Motor neuron (in vitro differentiated cells): ENCODE measurements at regions not wholly inside any gene's neighbourhood (a gene's known extent, or its start where the extent isn't known, plus 50 kb on each side); places are given as distances from the start of the nearest gene placed in this dataset.

ENCODE experiments used
- ATAC-seq, 8 experiments: fragments of 200-7000 bp; cut with Tn5 transposase; replicated peaks in 6 of 8; 2 replicates each; pipeline ENCODE4 v1.8.0; 2021; ENCODE audit warnings: mild to moderate bottlenecking in 8 of 8, moderate library complexity in 8 of 8
- H3K27ac ChIP-seq, 2 donors: fragments of 250-450 bp; sonication (Bioruptor Pico); 2 replicates each; pipeline ENCODE4 v1.9.0; 2021; ENCODE audit warnings: antibody characterized with exemption in 2 of 2, mild to moderate bottlenecking in 2 of 2, moderate library complexity in 1 of 2
- H3K4me1 ChIP-seq, 2 donors: fragments of 250-450 bp; sonication (Bioruptor Pico); replicated peaks in 1 of 2; 2 replicates each; pipeline ENCODE4 v1.6.1; 2021; ENCODE audit warnings: antibody characterized with exemption in 2 of 2, mild to moderate bottlenecking in 2 of 2, moderate library complexity in 1 of 2
- H3K4me3 ChIP-seq, 5 donors: fragments of 250-450 bp; sonication (Bioruptor Pico); 2 replicates each; pipeline ENCODE4 v1.9.0; 2021; ENCODE audit warnings: antibody characterized with exemption in 5 of 5, mild to moderate bottlenecking in 5 of 5, moderate library complexity in 4 of 5
- WGBS, 10 experiments: fragments of 450-650 bp; shearing (Covaris generic); methylation state at CpG; one replicate each; pipeline ENCODE4 v1.0.0; 2022; 5-methylcytosine and 5-hydroxymethylcytosine counted together
- in situ Hi-C, 9 experiments: fragments of 400-800 bp; cut with MboI; loops; one replicate each; pipeline ENCODE4 v1.15.0; 2021; ENCODE audit warnings: low sequenced_read_pairs in 9 of 9, low pct_unique_long_range_greater_than_20kb in 2 of 9; ENCODE audit not compliant: unreplicated experiment in 9 of 9

DNA sequence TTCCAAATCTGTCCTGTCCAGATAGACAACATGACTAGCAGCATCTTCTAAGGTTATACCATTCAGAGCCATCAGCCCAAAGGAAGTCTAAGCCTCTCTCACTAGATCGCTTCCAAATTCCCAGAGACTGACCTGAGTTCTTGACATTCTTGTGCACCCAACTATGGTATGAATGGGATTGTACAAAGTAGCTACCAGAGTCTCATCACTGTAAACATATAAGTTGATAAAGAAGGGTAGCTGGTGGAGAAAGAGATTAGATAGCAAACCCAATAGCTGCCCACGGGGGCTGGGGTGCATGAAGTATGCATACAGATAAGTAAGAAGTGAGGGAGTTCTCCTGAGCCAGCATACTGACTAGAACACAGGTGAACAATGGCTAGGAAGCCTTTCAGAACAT, 180.0 kb downstream of the PLPP3 start:
- no peak overlapping the region for H3K4me3 ChIP-seq
- in situ Hi-C loops = no loop called here

GRCh38 chr1:56397811-56398231, 181.5 kb downstream of the PLPP3 start:
- in situ Hi-C loops = no loop called here
- H3K4me1 ChIP-seq = peaks cover 18 to 29% of the 10 kb centered on the region in 2 donors
- no peak overlapping the region for H3K27ac ChIP-seq
- WGBS, 10 experiments = 0 to 100% (median 83%) methylated on average over 1 to 2 of the region's 2 CpGs; no CpG with 5 or more reads in 3 of the 10 experiments
- H3K4me3 ChIP-seq = no peak overlapping the region
- peak in 2 of 8 experiments; percentile 39 to 41 for ATAC-seq

More for the DNA sequence above, 180.0 kb downstream of the PLPP3 start:
- 0 to 100% (median 80%) methylated on average over 1 to 2 of the region's 2 CpGs; no CpG with 5 or more reads in 1 of the 10 experiments for WGBS, 10 experiments
- Histone ChIP-seq H3K27ac (no peak overlapping the region), H3K4me1 (peaks cover 18 to 29% of the 10 kb centered on the region in 2 donors)
- peak in 1 of 8 experiments; percentile 10 for ATAC-seq

GRCh38 chr1:56397409-56397808, 182.0 kb downstream of the PLPP3 start:
- H3K4me3 ChIP-seq = no peak overlapping the region
- in situ Hi-C loops = no loop called here
- peak in 2 of 8 experiments; percentile 10 to 38 for ATAC-seq
- peaks cover 18 to 29% of the 10 kb centered on the region in 2 donors for H3K4me1 ChIP-seq
- H3K27ac ChIP-seq = no peak overlapping the region
- 0 to 100% (median 64%) methylated on average over 1 to 2 of the region's 2 CpGs; no CpG with 5 or more reads in 2 of the 10 experiments for WGBS, 10 experiments

DNA sequence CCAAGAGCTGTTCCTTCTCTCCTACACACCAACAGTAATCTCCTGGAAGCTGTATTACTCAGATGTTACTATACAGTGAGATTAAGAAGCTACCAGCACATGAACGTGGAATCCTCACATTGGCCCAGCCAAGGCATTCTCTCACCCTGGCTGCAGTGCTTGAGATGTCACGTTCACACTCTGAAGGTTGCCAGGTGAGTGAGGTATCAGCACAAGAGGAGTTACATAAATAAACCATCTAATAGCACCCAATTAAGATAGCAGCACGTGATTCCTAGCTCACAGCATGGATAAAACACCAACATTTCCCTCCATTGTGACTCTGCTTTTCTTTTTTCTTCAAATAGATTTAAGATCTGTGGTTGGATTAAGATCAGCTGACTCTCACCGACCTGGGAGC, 182.8 kb downstream of the PLPP3 start:
- in situ Hi-C loops = no loop called here
- ATAC-seq = no peak
- WGBS, 10 experiments = 55 to 100% (median 87%) methylated on average over 1 to 4 of the region's 4 CpGs; no CpG with 5 or more reads in 1 of the 10 experiments
- H3K27ac ChIP-seq = no peak overlapping the region
- peaks cover 18 to 29% of the 10 kb centered on the region in 2 donors for H3K4me1 ChIP-seq
- no peak overlapping the region for H3K4me3 ChIP-seq

- 79 to 100% (median 88%) methylated on average over 1 to 2 of the region's 2 CpGs; no CpG with 5 or more reads in 1 of the 10 experiments for WGBS, 10 experiments
- no peak overlapping the region for H3K4me3 ChIP-seq
- in situ Hi-C loops = no loop called here
- no peak for ATAC-seq
- H3K4me1 ChIP-seq = peaks cover 18 to 29% of the 10 kb centered on the region in 2 donors
- no peak overlapping the region for H3K27ac ChIP-seq
Observed at GRCh38 chr1:56395776-56396175, 183.6 kb downstream of the PLPP3 start.

DNA sequence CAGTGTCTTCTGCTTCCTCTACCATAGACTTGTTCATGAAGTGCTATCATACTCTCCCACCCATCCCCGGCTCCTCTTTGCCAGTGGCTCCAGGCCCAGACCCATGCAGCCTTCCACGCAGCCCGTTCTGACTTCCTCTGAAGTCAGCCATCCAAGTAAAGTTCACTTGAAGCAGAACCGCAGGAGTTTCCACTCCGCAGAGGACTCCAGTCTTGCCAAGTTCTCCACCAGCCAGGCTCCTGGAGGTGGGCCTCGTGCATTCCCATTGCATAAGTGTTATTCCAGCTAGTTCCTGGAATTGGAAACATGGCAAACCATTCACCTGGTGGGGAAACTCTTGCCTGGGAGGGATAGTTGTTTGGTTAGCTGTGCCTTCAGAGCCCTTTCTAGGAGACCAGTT, 185.1 kb downstream of the PLPP3 start:
- in situ Hi-C loops = no loop called here
- no peak overlapping the region for H3K27ac ChIP-seq
- H3K4me1 ChIP-seq = peaks cover 18 to 21% of the 10 kb centered on the region in 2 donors
- 18 to 100% (median 85%) methylated on average over 1 to 6 of the region's 6 CpGs; no CpG with 5 or more reads in 4 of the 10 experiments for WGBS, 10 experiments
- H3K4me3 ChIP-seq = no peak overlapping the region
- no peak for ATAC-seq

DNA sequence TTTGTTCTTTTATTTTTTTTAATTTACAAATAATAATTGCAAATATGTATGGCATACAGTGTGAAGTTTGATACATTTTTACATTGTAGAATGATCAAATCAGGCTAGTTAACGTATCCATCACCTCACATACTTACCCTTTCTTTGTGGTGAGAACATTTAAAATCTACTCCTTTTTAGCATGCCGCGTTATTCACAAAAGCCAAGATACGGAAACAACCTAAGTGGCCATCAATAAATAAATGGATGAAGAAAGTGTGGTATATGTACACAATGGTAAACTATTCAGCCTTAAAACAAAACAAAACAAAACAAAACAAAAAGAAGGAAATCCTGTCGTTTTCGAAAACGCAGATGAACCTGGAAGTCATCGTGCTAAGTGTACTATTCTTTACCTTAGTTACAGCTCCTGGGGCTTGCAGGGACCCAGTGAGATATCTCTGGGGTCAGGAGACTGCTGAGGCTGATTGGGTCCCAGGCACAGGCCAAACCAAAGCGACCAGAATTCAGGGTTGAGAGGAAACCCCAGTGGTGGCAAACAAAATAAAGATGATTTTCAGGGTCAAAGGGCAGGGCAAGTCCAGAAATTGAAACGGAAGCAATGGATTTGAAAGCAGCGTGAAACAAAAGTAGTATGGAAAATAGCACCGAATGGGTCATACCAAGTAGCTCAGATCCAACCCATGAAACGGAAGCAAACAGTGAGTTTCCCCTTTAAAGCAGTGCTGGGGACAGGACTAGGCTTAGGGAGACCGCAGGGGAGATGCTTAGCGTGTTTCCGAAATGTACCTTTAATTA, 188.2 kb downstream of the PLPP3 start:
- ATAC-seq = no peak
- no peak overlapping the region for H3K4me3 ChIP-seq
- 80 to 98% (median 89%) methylated on average over 6 to 16 of the region's 16 CpGs for WGBS, 10 experiments

GRCh38 chr1:56390232-56390867, 189.0 kb downstream of the PLPP3 start:
- Histone ChIP-seq H3K4me3 (no peak overlapping the region), H3K4me1 (no peaks in the 10 kb centered on the region), H3K27ac (no peak overlapping the region)
- in situ Hi-C loops = no loop called here
- peak in 1 of 8 experiments; percentile 63 for ATAC-seq
- 10 to 60% (median 29%) methylated on average over 1 to 3 of the region's 3 CpGs; no CpG with 5 or more reads in 3 of the 10 experiments for WGBS, 10 experiments

More for the DNA sequence above, 188.2 kb downstream of the PLPP3 start:
- Histone ChIP-seq H3K27ac (no peak overlapping the region), H3K4me1 (peaks cover under 1 to 5% of the 10 kb centered on the region in 2 donors)
- in situ Hi-C loops = no loop called here

- in situ Hi-C loops = no loop called here
- ATAC-seq = no peak
- H3K27ac ChIP-seq = no peak overlapping the region
- H3K4me3 ChIP-seq = no peak overlapping the region
- 78 to 100% (median 85%) methylated on average over 1 to 2 of the region's 2 CpGs; no CpG with 5 or more reads in 2 of the 10 experiments for WGBS, 10 experiments
- H3K4me1 ChIP-seq = no peaks in the 10 kb centered on the region
Observed at GRCh38 chr1:56389813-56390212, 189.6 kb downstream of the PLPP3 start.

DNA sequence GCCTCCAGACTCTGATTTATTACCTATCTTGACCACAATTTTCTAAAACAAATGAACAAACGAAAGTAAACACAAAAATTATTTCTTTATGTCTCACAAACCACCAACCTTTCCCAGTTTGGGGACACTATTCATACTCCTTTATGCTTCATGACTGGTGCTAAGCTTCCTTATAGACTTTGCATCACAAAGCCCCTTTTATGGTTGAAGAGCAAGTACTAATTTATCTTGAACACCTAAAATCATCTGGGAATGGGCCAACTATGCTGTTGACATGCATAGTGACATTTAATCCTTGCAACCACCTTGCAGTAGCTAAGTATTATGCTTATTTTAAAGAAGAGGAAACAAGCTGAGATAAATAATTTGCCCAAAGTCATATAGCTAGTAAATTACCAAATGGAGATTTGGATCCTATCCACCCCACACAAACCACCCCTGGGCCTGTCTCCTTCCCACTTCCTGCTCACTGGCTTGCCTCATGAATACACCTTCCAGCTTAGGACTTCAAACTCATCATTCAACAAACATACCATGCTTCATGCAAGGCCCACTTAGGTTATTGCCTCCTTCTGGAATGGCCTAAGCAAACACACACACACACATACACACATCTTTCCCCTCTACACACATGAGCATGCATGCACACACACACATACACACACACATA, 192.2 kb downstream of the PLPP3 start:
- H3K4me3 ChIP-seq = no peak overlapping the region
- H3K4me1 ChIP-seq = peaks cover 6 to 7% of the 10 kb centered on the region in 2 donors
- ATAC-seq = peak in 3 of 8 experiments; percentile 40 to 82 (median 60)
- no peak overlapping the region for H3K27ac ChIP-seq
- in situ Hi-C loops = no loop called here
- 29 to 100% (median 82%) methylated on average over 1 of the region's 1 CpG; no CpG with 5 or more reads in 1 of the 10 experiments for WGBS, 10 experiments

- in situ Hi-C loops = no loop called here
- whole genome bisulfite sequencing, 10 experiments = 40 to 100% (median 96%) methylated on average over 1 of the region's 1 CpG; no CpG with 5 or more reads in 4 of the 10 experiments
- no peak for ATAC-seq
- no peak overlapping the region for H3K27ac ChIP-seq
- H3K4me1 ChIP-seq = peaks cover 6 to 7% of the 10 kb centered on the region in 2 donors
- H3K4me3 ChIP-seq = no peak overlapping the region
Observed at GRCh38 chr1:56385314-56385713, 194.0 kb downstream of the PLPP3 start.

GRCh38 chr1:56382929-56383328, 196.4 kb downstream of the PLPP3 start:
- peak in 4 of 8 experiments; percentile 19 to 64 (median 44) for ATAC-seq
- H3K4me3 ChIP-seq = no peak overlapping the region
- WGBS, 10 experiments = 19 to 94% (median 52%) methylated on average over 2 to 5 of the region's 5 CpGs; no CpG with 5 or more reads in 2 of the 10 experiments
- peaks cover 18 to 20% of the 10 kb centered on the region in 2 donors for H3K4me1 ChIP-seq
- H3K27ac ChIP-seq = no peak overlapping the region
- in situ Hi-C loops = no loop called here

GRCh38 chr1:56380531-56380930, 198.8 kb downstream of the PLPP3 start:
- in situ Hi-C loops = no loop called here
- WGBS, 10 experiments = 33 to 90% (median 72%) methylated on average over 1 to 4 of the region's 4 CpGs; no CpG with 5 or more reads in 1 of the 10 experiments
- H3K4me3 ChIP-seq = no peak overlapping the region
- H3K27ac ChIP-seq = no peak overlapping the region
- ATAC-seq = no peak
- peaks cover 31 to 32% of the 10 kb centered on the region in 2 donors for H3K4me1 ChIP-seq
